H1 (cell line): ENCODE measurements at regions not wholly inside any gene's neighbourhood (a gene's known extent, or its start where the extent isn't known, plus 50 kb on each side); places are given as distances from the start of the nearest gene placed in this dataset.

Source experiments
- CTCF ChIA-PET: fragments of 300-600 bp; sonication (Branson Sonifier 250); formaldehyde crosslinking; loops from one replicate; lab custom pipeline; 2021; ENCODE audit not compliant: partially characterized antibody; lab: Charles Lee
- POLR2A ChIA-PET: fragments of 300-600 bp; sonication (Branson Sonifier 250); formaldehyde crosslinking; loops from one replicate; lab custom pipeline; 2021; ENCODE audit warnings: inconsistent platforms; ENCODE audit not compliant: partially characterized antibody; lab: Charles Lee
- DNase-seq, 2 experiments: peaks; one replicate each; pipeline versions ENCODE4 v3.0.0 to v3.0.0-alpha.2; 2010 to 2022; ENCODE audit warnings: low spot score in 2 of 2, low read depth in 1 of 2, mixed read lengths in 1 of 2
- FAIRE-seq: peaks from 2 replicates; lab custom pipeline; 2011; peaks lifted over from hg19 to GRCh38; lab: Jason Lieb, UNC
- H2AFZ ChIP-seq: 2 replicates; pipeline ENCODE4 v1.8.1; 2012; ENCODE audit warnings: low read length, inconsistent platforms
- H2AK5ac ChIP-seq: 2 replicates; pipeline ENCODE4 v1.6.1; 2013; ENCODE audit warnings: low read depth, low read length
- H2BK120ac ChIP-seq: replicated peaks from 2 replicates; pipeline ENCODE3; 2013; ENCODE audit warnings: low read depth, low read length, inconsistent platforms
- H2BK12ac ChIP-seq: 2 replicates; pipeline ENCODE4 v1.6.1; 2013; ENCODE audit warnings: low read depth, low read length
- H2BK15ac ChIP-seq: 2 replicates; pipeline ENCODE4 v1.6.1; 2013; ENCODE audit warnings: low read length
- H2BK20ac ChIP-seq: 2 replicates; pipeline ENCODE4 v1.6.1; 2013; ENCODE audit warnings: low read length
- H2BK5ac ChIP-seq: 2 replicates; pipeline ENCODE4 v1.6.1; 2013; ENCODE audit warnings: low read depth, low read length
- H3K14ac ChIP-seq: 2 replicates; pipeline ENCODE4 v1.6.1; 2013; ENCODE audit warnings: inconsistent platforms; ENCODE audit not compliant: insufficient read length
- H3K18ac ChIP-seq: 2 replicates; pipeline ENCODE4 v1.6.1; 2013; ENCODE audit warnings: low read length; ENCODE audit errors: extremely low read depth
- H3K23ac ChIP-seq: 2 replicates; pipeline ENCODE4 v1.6.1; 2013; ENCODE audit warnings: inconsistent platforms; ENCODE audit not compliant: insufficient read length
- H3K23me2 ChIP-seq: 2 replicates; pipeline ENCODE4 v1.6.1; 2013; ENCODE audit warnings: low read depth, low read length
- H3K27ac ChIP-seq: 2 replicates; pipeline ENCODE4 v1.6.1; 2011; ENCODE audit warnings: low read depth, low read length, inconsistent platforms
- H3K27me3 ChIP-seq, 4 experiments: replicated peaks in 1 of 4; 1 replicate in 1 of 4; 2 replicates in 3 of 4; pipeline versions ENCODE4 v1.6.1 to v1.8.1; 2011 to 2013; ENCODE audit warnings: low read length in 3 of 4, mild to moderate bottlenecking in 3 of 4, inconsistent platforms in 2 of 4, mixed read lengths in 2 of 4, moderate library complexity in 1 of 4; ENCODE audit not compliant: control insufficient read depth in 3 of 4, insufficient read depth in 3 of 4; ENCODE audit errors: extremely low read depth in 1 of 4
- H3K36me3 ChIP-seq, 4 experiments: 2 replicates each; pipeline versions ENCODE4 v1.6.1 to v1.8.1; 2011 to 2013; ENCODE audit warnings: mild to moderate bottlenecking in 4 of 4, low read length in 3 of 4, moderate library complexity in 2 of 4, control low read depth in 1 of 4, inconsistent platforms in 1 of 4; ENCODE audit not compliant: insufficient read depth in 4 of 4, control insufficient read depth in 2 of 4
- H3K4ac ChIP-seq: replicated peaks from 2 replicates; pipeline ENCODE3; 2013; ENCODE audit warnings: low read length, low read depth, mixed read lengths, inconsistent platforms; ENCODE audit not compliant: insufficient read length
- H3K4me1 ChIP-seq, 4 experiments: replicated peaks in 1 of 4; 1 replicate in 1 of 4; 2 replicates in 3 of 4; pipeline versions ENCODE4 v1.6.1 to v1.8.1; 2011 to 2013; ENCODE audit warnings: low read length in 3 of 4, inconsistent platforms in 2 of 4, mixed read lengths in 1 of 4; ENCODE audit not compliant: insufficient read depth in 4 of 4, control insufficient read depth in 3 of 4
- H3K4me2 ChIP-seq, 2 experiments: 2 replicates each; pipeline versions ENCODE4 v1.6.1 to v1.8.1; 2011 to 2013; ENCODE audit warnings: low read depth in 2 of 2, low read length in 2 of 2, control low read depth in 1 of 2, inconsistent platforms in 1 of 2, mild to moderate bottlenecking in 1 of 2; ENCODE audit not compliant: insufficient read depth in 1 of 2
- H3K4me3 ChIP-seq, 4 experiments: fragments of 200-600, 300-600 bp in 1 of 4; sonication (generic), shearing (Covaris generic), sonication (Bioruptor Twin) in 1 of 4; 2 replicates each; pipeline versions ENCODE4 v1.5.1 to v1.8.1; 2011 to 2016; ENCODE audit warnings: low read length in 4 of 4, low read depth in 3 of 4, control low read depth in 2 of 4, inconsistent platforms in 2 of 4, mild to moderate bottlenecking in 2 of 4, mixed read lengths in 1 of 4, moderate library complexity in 1 of 4; ENCODE audit not compliant: insufficient read depth in 2 of 4; ENCODE audit errors: extremely low read depth in 1 of 4
- H3K56ac ChIP-seq: replicated peaks from 2 replicates; pipeline ENCODE3; 2013; ENCODE audit warnings: low read depth, mild to moderate bottlenecking, mixed read lengths, low read length, inconsistent platforms; ENCODE audit not compliant: insufficient read length
- H3K79me1 ChIP-seq: 2 replicates; pipeline ENCODE4 v1.6.1; 2013; ENCODE audit warnings: low read depth, low read length, control low read depth
- H3K79me2 ChIP-seq, 2 experiments: 2 replicates each; pipeline versions ENCODE4 v1.6.1 to v1.8.1; 2012 to 2013; ENCODE audit warnings: low read length in 2 of 2, mild to moderate bottlenecking in 2 of 2, inconsistent platforms in 1 of 2; ENCODE audit not compliant: insufficient read depth in 2 of 2, control insufficient read depth in 1 of 2
- H3K9ac ChIP-seq, 4 experiments: replicated peaks in 1 of 4; 1 replicate in 1 of 4; 2 replicates in 3 of 4; pipeline versions ENCODE4 v1.6.1 to v1.8.1; 2011 to 2013; ENCODE audit warnings: low read depth in 3 of 4, low read length in 3 of 4, control low read depth in 2 of 4, mild to moderate bottlenecking in 2 of 4, moderate library complexity in 2 of 4, inconsistent platforms in 1 of 4; ENCODE audit errors: extremely low read depth in 1 of 4
- H3K9me3 ChIP-seq, 2 experiments: 2 replicates each; pipeline versions ENCODE4 v1.6.1 to v1.8.1; 2012 to 2013; ENCODE audit warnings: mild to moderate bottlenecking in 2 of 2, moderate library complexity in 2 of 2, control low read depth in 1 of 2, inconsistent platforms in 1 of 2, low read depth in 1 of 2, low read length in 1 of 2, mixed read lengths in 1 of 2; ENCODE audit not compliant: insufficient read depth in 2 of 2
- H4K20me1 ChIP-seq, 2 experiments: replicated peaks in 1 of 2; 2 replicates each; pipeline versions ENCODE3 to v1.8.1; 2011 to 2013; ENCODE audit warnings: inconsistent platforms in 2 of 2, low read length in 2 of 2, mild to moderate bottlenecking in 1 of 2; ENCODE audit not compliant: insufficient read depth in 2 of 2, control insufficient read depth in 1 of 2
- H4K5ac ChIP-seq: 2 replicates; pipeline ENCODE4 v1.6.1; 2013; ENCODE audit warnings: low read length, low read depth, mixed read lengths, inconsistent platforms; ENCODE audit not compliant: insufficient read length
- H4K8ac ChIP-seq: 2 replicates; pipeline ENCODE4 v1.8.0; 2013; ENCODE audit warnings: mild to moderate bottlenecking, moderate library complexity, low read length, inconsistent platforms; ENCODE audit not compliant: insufficient read depth; ENCODE audit errors: extremely low read depth
- H4K91ac ChIP-seq: replicated peaks from 2 replicates; pipeline ENCODE3; 2013; ENCODE audit warnings: low read length, mixed read lengths, inconsistent platforms; ENCODE audit not compliant: insufficient read length
- MAFK ChIP-seq: IDR thresholded peaks from 2 replicates; pipeline ENCODE4 v1.6.1; 2012; ENCODE audit warnings: low read depth, mild to moderate bottlenecking, improper control_type of control experiment, low read length
- ZNF274 ChIP-seq: IDR thresholded peaks from 2 replicates; pipeline ENCODE4 v1.7.0; 2012; ENCODE audit warnings: low read length, borderline replicate concordance; ENCODE audit errors: extremely low read depth
- WGBS, 2 experiments: shearing (Covaris generic) in 1 of 2; methylation state at CpG; one replicate each; pipeline versions ENCODE4 v1.1.6 to v1.1.7; 2013 to 2015; ENCODE audit warnings: low lambda C conversion rate in 2 of 2, mixed read lengths in 2 of 2, inconsistent platforms in 1 of 2, low coverage in 1 of 2, missing lambda C conversion rate in 1 of 2; ENCODE audit not compliant: insufficient replicate concordance in 2 of 2, insufficient coverage in 1 of 2, insufficient read length in 1 of 2; ENCODE audit errors: extremely low coverage in 1 of 2, missing lambda C conversion rate in 1 of 2; 5-methylcytosine and 5-hydroxymethylcytosine counted together

DNA sequence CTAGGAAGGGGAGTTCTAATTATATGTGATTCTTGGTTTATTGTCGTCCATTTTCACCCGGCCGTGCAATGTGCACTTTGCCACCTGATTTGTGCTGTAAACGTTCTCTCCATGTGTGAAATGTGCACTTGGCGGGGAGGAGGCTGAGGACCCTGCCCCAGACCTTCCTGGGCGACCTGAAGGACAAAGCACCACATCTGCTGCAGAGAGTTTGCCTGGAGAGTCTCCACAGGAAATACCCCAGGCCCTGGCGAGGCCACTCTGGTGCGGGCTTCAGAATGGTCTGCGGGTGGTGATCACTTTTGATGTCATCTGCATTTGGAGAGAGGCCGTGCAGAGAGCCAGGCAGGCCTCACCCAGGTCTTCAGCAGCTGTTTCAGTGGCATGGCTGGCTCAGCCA is 224.7 kb downstream of the BRD1 start:
- no peak overlapping the region for H3K9ac ChIP-seq
- peaks cover 0 to 8% of the 10 kb centered on the region in 2 experiments; a peak in 2 of 4 replicates for H3K9me3 ChIP-seq
- no peak overlapping the region for H3K23ac ChIP-seq
- H3K27ac ChIP-seq, result no peak overlapping the region
- POLR2A ChIA-PET, result no interaction called here
- no peak overlapping the region for H2BK20ac ChIP-seq
- H3K4me3 ChIP-seq, result no peak overlapping the region
- WGBS, 2 experiments, result 97% methylated on average over 10 of the region's 10 CpGs; no CpG with 5 or more reads in 1 of the 2 experiments
- H2BK12ac ChIP-seq, result no peak overlapping the region
- H3K14ac ChIP-seq, result no peak overlapping the region
- H2AK5ac ChIP-seq, result no peak overlapping the region
- H3K18ac ChIP-seq, result no peak overlapping the region
- H3K36me3 ChIP-seq, result no peaks in the 10 kb centered on the region
- no peak overlapping the region for H3K4me2 ChIP-seq
- DNase-seq (no peak), FAIRE-seq (no peak)
- H2BK15ac ChIP-seq, result no peak overlapping the region
- H3K56ac ChIP-seq, result no peak overlapping the region
- H4K20me1 ChIP-seq, result no peaks in the 10 kb centered on the region
- no peaks in the 10 kb centered on the region for H3K23me2 ChIP-seq
- no peak overlapping the region for H2AFZ ChIP-seq
- no peaks in the 10 kb centered on the region for H3K79me2 ChIP-seq
- TF ChIP-seq MAFK, result no peak
- TF ChIP-seq ZNF274, result no peak
- no peak overlapping the region for H4K91ac ChIP-seq
- no peaks in the 10 kb centered on the region; a peak in 1 of 7 replicates for H3K4me1 ChIP-seq
- CTCF ChIA-PET, result interaction anchor here (0.7 kb wide), 1 partner anchor 17 kb away, joined by 3 read pairs; no protein-coding TSS in a partner anchor
- H3K4ac ChIP-seq, result no peak overlapping the region
- no peaks in the 10 kb centered on the region for H3K27me3 ChIP-seq
- no peak overlapping the region; the same call in 1 of the 2 replicates for H4K8ac ChIP-seq
- H3K79me1 ChIP-seq, result no peaks in the 10 kb centered on the region
- no peak overlapping the region for H2BK120ac ChIP-seq
- H4K5ac ChIP-seq, result no peak overlapping the region
- no peak overlapping the region for H2BK5ac ChIP-seq
